ENCODE measurements at regions not wholly inside any gene's neighbourhood (a gene's known extent, or its start where the extent isn't known, plus 50 kb on each side); places are given as distances from the start of the nearest gene placed in this dataset.

GRCh38 chr7:42677751-42678699 lies 233.8 kb downstream of the C7orf25 start:
- H4K8ac ChIP-seq (ENCODE audit: extremely low read depth, insufficient read depth, low read length): no peak overlapping the region
- no peak overlapping the region for H2BK20ac ChIP-seq (ENCODE audit: low read length)
- no peak overlapping the region for H3K23ac ChIP-seq (ENCODE audit: insufficient read length)
- H4K20me1 ChIP-seq (replicated peaks in 1 of 2; ENCODE audit: control insufficient read depth in 1 of 2, insufficient read depth in 2 of 2, low read length in 2 of 2): no peaks in the 10 kb centered on the region
- no peaks in the 10 kb centered on the region; the same call in 1 of the 2 replicates for H3K23me2 ChIP-seq (ENCODE audit: low read depth, low read length)
- no peak overlapping the region for H2AK5ac ChIP-seq (ENCODE audit: low read depth, low read length)
- CTCF ChIA-PET (ENCODE audit: partially characterized antibody): interaction anchor here (1.1 to 1.5 kb wide), 2 partner anchors 13 to 15 kb away, joined by 3 to 5 read pairs; no protein-coding TSS in a partner anchor
- H3K56ac ChIP-seq (replicated peaks; ENCODE audit: insufficient read length, low read depth, low read length): no peak overlapping the region
- FAIRE-seq (no peak), DNase-seq (ENCODE audit: low read depth in 1 of 2, low spot score in 2 of 2) (no peak)
- H3K18ac ChIP-seq (ENCODE audit: extremely low read depth, low read length): no peak overlapping the region
- H3K9ac ChIP-seq (replicated peaks in 1 of 4; ENCODE audit: extremely low read depth in 1 of 4, low read depth in 3 of 4, low read length in 3 of 4): no peak overlapping the region
- H3K79me1 ChIP-seq (ENCODE audit: low read depth, low read length): no peaks in the 10 kb centered on the region
- H2BK120ac ChIP-seq (replicated peaks; ENCODE audit: low read depth, low read length): no peak overlapping the region
- 95% methylated on average over 3 of the region's 3 CpGs; no CpG with 5 or more reads in 1 of the 2 experiments for WGBS, 2 experiments (ENCODE audit: extremely low coverage in 1 of 2, insufficient coverage in 1 of 2, insufficient read length in 1 of 2, insufficient replicate concordance in 2 of 2, low coverage in 1 of 2, low lambda C conversion rate in 2 of 2, missing lambda C conversion rate in 1 of 2)
- no peak overlapping the region for H3K4me3 ChIP-seq (ENCODE audit: extremely low read depth in 1 of 4, insufficient read depth in 2 of 4, low read depth in 3 of 4, low read length in 4 of 4)
- H3K4ac ChIP-seq (replicated peaks; ENCODE audit: insufficient read length, low read depth, low read length): no peak overlapping the region
- H3K14ac ChIP-seq (ENCODE audit: insufficient read length): no peak overlapping the region
- H2BK12ac ChIP-seq (ENCODE audit: low read depth, low read length): no peak overlapping the region
- H2BK5ac ChIP-seq (ENCODE audit: low read depth, low read length): no peak overlapping the region
- no peak overlapping the region for H4K91ac ChIP-seq (replicated peaks; ENCODE audit: insufficient read length, low read length)
- no peak overlapping the region for H3K4me2 ChIP-seq (ENCODE audit: insufficient read depth in 1 of 2, low read depth in 2 of 2, low read length in 2 of 2)
- no peaks in the 10 kb centered on the region for H3K9me3 ChIP-seq (ENCODE audit: insufficient read depth in 2 of 2, low read depth in 1 of 2, low read length in 1 of 2)
- H3K4me1 ChIP-seq (replicated peaks in 1 of 4; ENCODE audit: control insufficient read depth in 3 of 4, insufficient read depth in 4 of 4, low read length in 3 of 4): no peaks in the 10 kb centered on the region
- H3K27me3 ChIP-seq (replicated peaks in 1 of 4; ENCODE audit: control insufficient read depth in 3 of 4, extremely low read depth in 1 of 4, insufficient read depth in 3 of 4, low read length in 3 of 4): no peaks in the 10 kb centered on the region
- H3K79me2 ChIP-seq (ENCODE audit: control insufficient read depth in 1 of 2, insufficient read depth in 2 of 2, low read length in 2 of 2): no peaks in the 10 kb centered on the region
- H2AFZ ChIP-seq (ENCODE audit: low read length): no peak overlapping the region
- H3K36me3 ChIP-seq (ENCODE audit: control insufficient read depth in 2 of 4, insufficient read depth in 4 of 4, low read length in 3 of 4): no peaks in the 10 kb centered on the region
- no peak overlapping the region for H3K27ac ChIP-seq (ENCODE audit: low read depth, low read length)
- no peak overlapping the region for H4K5ac ChIP-seq (ENCODE audit: insufficient read length, low read depth, low read length)
- POLR2A ChIA-PET (ENCODE audit: partially characterized antibody): no interaction called here
- H2BK15ac ChIP-seq (ENCODE audit: low read length): no peak overlapping the region
- TF ChIP-seq KDM5A (IDR thresholded peaks at IDR 0.05; ENCODE audit: low read length) (no peak), CBX5 (IDR thresholded peaks at IDR 0.05; ENCODE audit: low read depth, low read length) (no peak), BRCA1 (IDR thresholded peaks at IDR 0.05; ENCODE audit: low read depth, low read length) (no peak), RFX5 (IDR thresholded peaks at IDR 0.05; ENCODE audit: borderline replicate concordance, low read depth, low read length) (no peak), SP2 (IDR thresholded peaks at IDR 0.05; ENCODE audit: low read length) (no peak), BCL11A (IDR thresholded peaks at IDR 0.05; ENCODE audit: low read depth in 2 of 2, low read length in 2 of 2) (no peak), POU5F1 (IDR thresholded peaks at IDR 0.05; ENCODE audit: low read depth, low read length) (no peak), EGR1 (IDR thresholded peaks at IDR 0.05; ENCODE audit: borderline replicate concordance, low read depth, low read length) (no peak), HDAC6 (IDR thresholded peaks at IDR 0.05; ENCODE audit: low read depth, low read length) (no peak), GTF2F1 (IDR thresholded peaks at IDR 0.05; ENCODE audit: borderline replicate concordance, low read depth, low read length) (no peak), CEBPB (IDR thresholded peaks at IDR 0.05; ENCODE audit: low read depth, low read length) (no peak), SIRT6 (IDR thresholded peaks at IDR 0.05; ENCODE audit: low read length) (no peak), SIX5 (IDR thresholded peaks at IDR 0.05; ENCODE audit: low read depth, low read length) (no peak)

Measured in H1 (cell line).